GM10248 (cell line): ENCODE measurements at regions not wholly inside any gene's neighbourhood (a gene's known extent, or its start where the extent isn't known, plus 50 kb on each side); places are given as distances from the start of the nearest gene placed in this dataset.
A peak's percentile ranks its signal among the peaks of the same experiment; 100 is the strongest.

Experiments used
- CTCF ChIA-PET: fragments of 300-600 bp; sonication (Branson Sonifier 250); formaldehyde crosslinking; extraction: SDS; loops from one replicate; lab custom pipeline; 2021; ENCODE audit warnings: antibody characterized with exemption; lab: Yijun Ruan, JAX
- POLR2A ChIA-PET: fragments of 350-650 bp; sonication (Branson Sonifier 250); formaldehyde crosslinking; extraction: SDS; loops from one replicate; lab custom pipeline; 2020; ENCODE audit warnings: antibody characterized with exemption; lab: Yijun Ruan, JAX
- DNase-seq: peaks from one replicate; pipeline ENCODE4 v3.0.0; 2012; ENCODE audit errors: extremely low spot score
- TF ChIP-seq, protein P1 (sequence below): IDR thresholded peaks from 2 replicates; pipeline ENCODE4 v1.5.1; 2012; ENCODE audit warnings: mild to moderate bottlenecking, low read depth; ENCODE audit errors: extremely low read depth, missing control alignments, control extremely low read depth

DNA sequence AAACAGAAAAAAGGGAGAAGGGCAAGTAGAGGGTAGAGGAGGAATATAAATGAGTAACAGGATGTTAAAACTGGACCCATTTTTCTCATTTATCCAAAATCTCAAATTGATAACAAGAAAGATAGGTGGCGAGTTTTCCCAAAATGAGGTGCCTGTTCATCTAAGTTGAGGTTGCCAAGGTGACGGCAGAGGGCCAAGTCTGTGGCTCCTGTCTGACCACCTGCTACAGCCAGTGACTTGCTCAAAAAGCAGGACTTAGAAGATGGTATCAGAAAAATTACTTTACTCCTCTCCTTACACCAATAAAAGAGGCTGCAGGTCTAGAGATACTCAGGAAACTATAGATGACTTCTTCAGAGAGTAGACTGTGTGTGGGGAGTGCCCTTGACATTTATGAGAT, 137.6 kb upstream of the ZNF385D start:
- DNase-seq, result no peak
- TF ChIP-seq, protein P1, sequence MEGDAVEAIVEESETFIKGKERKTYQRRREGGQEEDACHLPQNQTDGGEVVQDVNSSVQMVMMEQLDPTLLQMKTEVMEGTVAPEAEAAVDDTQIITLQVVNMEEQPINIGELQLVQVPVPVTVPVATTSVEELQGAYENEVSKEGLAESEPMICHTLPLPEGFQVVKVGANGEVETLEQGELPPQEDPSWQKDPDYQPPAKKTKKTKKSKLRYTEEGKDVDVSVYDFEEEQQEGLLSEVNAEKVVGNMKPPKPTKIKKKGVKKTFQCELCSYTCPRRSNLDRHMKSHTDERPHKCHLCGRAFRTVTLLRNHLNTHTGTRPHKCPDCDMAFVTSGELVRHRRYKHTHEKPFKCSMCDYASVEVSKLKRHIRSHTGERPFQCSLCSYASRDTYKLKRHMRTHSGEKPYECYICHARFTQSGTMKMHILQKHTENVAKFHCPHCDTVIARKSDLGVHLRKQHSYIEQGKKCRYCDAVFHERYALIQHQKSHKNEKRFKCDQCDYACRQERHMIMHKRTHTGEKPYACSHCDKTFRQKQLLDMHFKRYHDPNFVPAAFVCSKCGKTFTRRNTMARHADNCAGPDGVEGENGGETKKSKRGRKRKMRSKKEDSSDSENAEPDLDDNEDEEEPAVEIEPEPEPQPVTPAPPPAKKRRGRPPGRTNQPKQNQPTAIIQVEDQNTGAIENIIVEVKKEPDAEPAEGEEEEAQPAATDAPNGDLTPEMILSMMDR, result no peak
- POLR2A ChIA-PET, result no interaction called here
- CTCF ChIA-PET, result no interaction called here

DNA sequence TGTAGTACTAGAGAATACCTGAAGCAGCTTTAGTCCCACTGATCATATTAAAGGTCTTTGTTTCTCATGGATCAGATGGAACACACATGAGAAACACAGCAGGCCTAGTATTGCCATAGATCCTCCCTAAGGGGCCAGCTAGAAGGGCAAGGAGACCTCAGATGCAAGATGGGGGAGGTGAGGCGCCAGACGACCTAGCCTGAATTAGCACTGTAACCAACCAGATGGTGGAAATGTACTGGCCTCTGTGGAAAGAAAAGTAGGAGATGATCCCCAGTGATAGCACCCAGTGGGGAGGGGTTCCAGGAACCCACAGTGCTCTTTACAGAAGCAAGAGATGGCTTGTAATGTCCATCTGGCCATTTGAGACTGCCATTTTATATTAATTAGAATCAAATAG, 138.2 kb upstream of the ZNF385D start:
- ChIA-PET POLR2A (no interaction called here), CTCF (no interaction called here)
- no peak for DNase-seq
- TF ChIP-seq, protein P1, result no peak

DNA sequence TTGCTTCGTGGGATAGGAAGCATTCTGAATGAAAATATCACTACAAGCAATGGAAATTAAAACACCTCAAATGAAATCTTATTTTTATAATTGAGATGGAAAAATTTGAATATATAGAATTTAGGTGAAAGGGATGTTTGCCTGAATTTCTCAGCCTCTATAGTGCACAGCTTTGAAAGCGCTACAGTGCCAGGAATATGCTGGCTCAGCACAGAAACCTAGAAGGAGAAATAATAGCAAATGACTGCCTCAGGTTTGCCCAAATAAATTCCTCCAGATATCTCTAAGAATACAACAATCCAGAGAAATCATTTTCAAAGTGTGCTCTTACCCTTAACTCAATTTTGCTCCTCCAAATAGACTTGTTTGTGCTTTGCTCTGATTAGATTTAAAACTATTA, 141.1 kb upstream of the ZNF385D start:
- POLR2A ChIA-PET, result no interaction called here
- no peak for DNase-seq
- TF ChIP-seq, protein P1, result no peak
- CTCF ChIA-PET, result interaction anchor here (1.2 to 1.6 kb wide), 2 partner anchors 10 to 13 kb away, joined by 3 read pairs; no protein-coding TSS in a partner anchor

DNA sequence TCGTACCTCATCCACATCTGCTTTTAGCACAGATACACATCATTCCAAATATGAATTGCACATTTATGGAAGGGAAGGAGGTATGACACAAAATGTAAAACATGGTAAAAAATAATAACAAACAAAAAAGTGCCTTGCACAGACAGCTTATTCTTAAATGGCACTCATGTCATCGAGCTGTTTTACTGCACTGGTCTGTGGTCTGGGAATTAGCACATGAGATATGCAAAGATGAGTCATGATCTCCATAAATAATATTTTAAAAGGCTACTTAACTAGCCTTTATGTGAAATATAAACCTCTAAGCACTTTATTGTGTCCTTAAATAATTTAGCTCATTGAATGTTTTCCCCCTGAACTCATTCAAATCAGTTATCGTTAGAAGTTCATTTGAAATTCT, 142.2 kb upstream of the ZNF385D start:
- POLR2A ChIA-PET, result no interaction called here
- CTCF ChIA-PET, result interaction anchor here (1.1 to 3.1 kb wide), 4 partner anchors 8 to 14 kb away, joined by 3 to 9 read pairs (median 4); no protein-coding TSS in a partner anchor
- TF ChIP-seq, protein P1, result no peak
- no peak for DNase-seq

DNA sequence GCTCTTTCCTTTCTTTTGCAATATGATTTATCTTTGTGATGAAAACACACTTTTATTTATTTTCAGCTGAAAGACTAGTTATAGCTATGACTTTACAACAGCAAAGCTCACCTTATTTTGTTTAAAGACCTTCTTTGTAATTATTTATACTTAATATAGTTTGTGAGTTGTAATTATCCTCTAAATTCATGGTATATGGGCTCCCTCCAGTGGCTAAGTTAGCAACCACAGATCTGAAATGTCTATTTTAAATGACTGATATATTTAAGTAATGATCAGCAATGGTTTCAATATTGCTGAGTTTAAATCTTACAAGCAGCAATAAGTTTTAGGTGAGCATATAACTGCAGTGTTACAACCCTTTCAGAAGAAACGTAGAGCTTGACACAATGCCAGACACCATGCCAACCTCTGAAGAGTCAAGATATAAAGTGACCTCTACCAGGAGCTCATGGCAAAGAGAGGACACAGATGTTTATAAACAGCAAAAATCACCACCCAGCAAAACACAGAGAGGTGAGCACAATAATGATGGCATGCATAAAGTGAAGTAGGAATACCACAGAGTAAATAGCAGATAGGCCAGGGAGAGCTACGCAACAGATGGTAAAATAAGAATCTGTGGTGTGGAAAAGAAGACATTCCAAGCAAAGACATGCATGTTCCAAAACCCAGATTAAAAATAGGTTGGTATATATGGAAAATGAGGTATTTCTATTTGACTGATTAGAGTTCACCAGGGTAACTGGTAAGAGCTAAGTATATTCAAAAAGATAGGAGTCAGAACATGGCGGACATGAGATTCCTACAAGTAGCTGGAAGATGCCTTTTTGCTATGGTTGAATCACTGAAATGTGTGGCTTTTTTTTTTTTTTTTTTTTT, 143.7 kb upstream of the ZNF385D start:
- ChIA-PET CTCF (interaction anchor here (0.9 to 3.1 kb wide), 6 partner anchors 8 to 25 kb away, joined by 3 to 9 read pairs (median 4); no protein-coding TSS in a partner anchor), POLR2A (no interaction called here)
- DNase-seq, result no peak
- TF ChIP-seq, protein P1, result peak; percentile 16

DNA sequence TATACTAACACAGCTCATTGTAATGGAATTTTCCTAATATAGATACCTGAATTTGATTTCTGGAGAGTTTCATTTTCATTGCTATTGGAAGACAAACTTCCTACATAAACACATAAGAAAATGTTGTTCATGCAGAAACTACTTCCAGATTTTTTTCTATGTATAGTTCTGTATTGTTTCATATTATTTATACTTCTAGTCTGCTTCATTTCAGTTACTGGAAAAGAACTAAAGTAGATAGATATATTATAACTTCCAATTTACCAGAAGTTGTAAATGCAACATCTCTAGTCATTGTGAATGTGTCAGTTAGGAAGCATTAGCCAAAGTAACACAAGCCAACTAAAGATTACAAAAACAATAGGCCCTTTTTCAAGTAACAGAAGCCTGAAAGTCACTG, 147.3 kb upstream of the ZNF385D start:
- TF ChIP-seq, protein P1, result no peak
- ChIA-PET CTCF (interaction anchor here (1.0 kb wide), 1 partner anchor 8 kb away, joined by 3 read pairs; no protein-coding TSS in a partner anchor), POLR2A (no interaction called here)
- DNase-seq, result no peak
